ENCODE measurements at regions not wholly inside any gene's neighbourhood (a gene's known extent, or its start where the extent isn't known, plus 50 kb on each side); places are given as distances from the start of the nearest gene placed in this dataset.

GRCh38 chr2:223688094-223688835 is 86.1 kb upstream of the SCG2 start:
- Histone ChIP-seq H3K36me3 (replicated peaks; ENCODE audit: insufficient read depth, low read depth) (no peaks in the 10 kb centered on the region), H3K27me3 (no peaks in the 10 kb centered on the region), H3K9me2 (replicated peaks; ENCODE audit: insufficient read depth) (no peaks in the 10 kb centered on the region), H3K9me3 (ENCODE audit: low read depth) (no peaks in the 10 kb centered on the region), H2AFZ (no peak overlapping the region), H3K4me3 (no peak overlapping the region), H4K20me1 (ENCODE audit: insufficient read depth, poor library complexity, severe bottlenecking) (no peaks in the 10 kb centered on the region), H3K79me2 (no peaks in the 10 kb centered on the region), H3K27ac (no peak overlapping the region), H3K4me1 (ENCODE audit: insufficient read depth) (no peaks in the 10 kb centered on the region), H3K4me2 (no peak overlapping the region)
- DNase-seq (ENCODE audit: low spot score): peak; percentile 15
- no peak for TF ChIP-seq EZH2phosphoT487 (IDR thresholded peaks at IDR 0.05; ENCODE audit: low read depth, severe bottlenecking, unreplicated experiment)
- TF ChIP-seq, protein P1, sequence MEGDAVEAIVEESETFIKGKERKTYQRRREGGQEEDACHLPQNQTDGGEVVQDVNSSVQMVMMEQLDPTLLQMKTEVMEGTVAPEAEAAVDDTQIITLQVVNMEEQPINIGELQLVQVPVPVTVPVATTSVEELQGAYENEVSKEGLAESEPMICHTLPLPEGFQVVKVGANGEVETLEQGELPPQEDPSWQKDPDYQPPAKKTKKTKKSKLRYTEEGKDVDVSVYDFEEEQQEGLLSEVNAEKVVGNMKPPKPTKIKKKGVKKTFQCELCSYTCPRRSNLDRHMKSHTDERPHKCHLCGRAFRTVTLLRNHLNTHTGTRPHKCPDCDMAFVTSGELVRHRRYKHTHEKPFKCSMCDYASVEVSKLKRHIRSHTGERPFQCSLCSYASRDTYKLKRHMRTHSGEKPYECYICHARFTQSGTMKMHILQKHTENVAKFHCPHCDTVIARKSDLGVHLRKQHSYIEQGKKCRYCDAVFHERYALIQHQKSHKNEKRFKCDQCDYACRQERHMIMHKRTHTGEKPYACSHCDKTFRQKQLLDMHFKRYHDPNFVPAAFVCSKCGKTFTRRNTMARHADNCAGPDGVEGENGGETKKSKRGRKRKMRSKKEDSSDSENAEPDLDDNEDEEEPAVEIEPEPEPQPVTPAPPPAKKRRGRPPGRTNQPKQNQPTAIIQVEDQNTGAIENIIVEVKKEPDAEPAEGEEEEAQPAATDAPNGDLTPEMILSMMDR (IDR thresholded peaks at IDR 0.05; ENCODE audit: poor library complexity): no peak
- TF ChIP-seq EZH2 (IDR thresholded peaks at IDR 0.05; ENCODE audit: borderline replicate concordance): no peak
- WGBS (ENCODE audit: low lambda C conversion rate, missing lambda C conversion rate): 23% methylated on average over 4 of the region's 4 CpGs

- 57% methylated on average over 3 of the region's 3 CpGs for WGBS (ENCODE audit: low lambda C conversion rate, missing lambda C conversion rate)
- no peak overlapping the region for H3K4me2 ChIP-seq
- no peaks in the 10 kb centered on the region for H3K27me3 ChIP-seq
- H3K9me2 ChIP-seq (replicated peaks; ENCODE audit: insufficient read depth): no peaks in the 10 kb centered on the region
- no peak overlapping the region for H2AFZ ChIP-seq
- no peaks in the 10 kb centered on the region for H4K20me1 ChIP-seq (ENCODE audit: insufficient read depth, poor library complexity, severe bottlenecking)
- H3K9me3 ChIP-seq (ENCODE audit: low read depth): no peaks in the 10 kb centered on the region
- DNase-seq (ENCODE audit: low spot score): no peak
- H3K4me1 ChIP-seq (ENCODE audit: insufficient read depth): no peaks in the 10 kb centered on the region
- no peak overlapping the region for H3K4me3 ChIP-seq
- no peaks in the 10 kb centered on the region for H3K36me3 ChIP-seq (replicated peaks; ENCODE audit: insufficient read depth, low read depth)
- H3K27ac ChIP-seq: no peak overlapping the region
- H3K79me2 ChIP-seq: no peaks in the 10 kb centered on the region
- TF ChIP-seq, protein P1 (IDR thresholded peaks at IDR 0.05; ENCODE audit: poor library complexity): no peak
- TF ChIP-seq EZH2phosphoT487 (IDR thresholded peaks at IDR 0.05; ENCODE audit: low read depth, severe bottlenecking, unreplicated experiment) (no peak), EZH2 (IDR thresholded peaks at IDR 0.05; ENCODE audit: borderline replicate concordance) (no peak)
Measured at GRCh38 chr2:223681125-223681524, 79.0 kb upstream of the SCG2 start.

- no peaks in the 10 kb centered on the region for H3K9me2 ChIP-seq (replicated peaks; ENCODE audit: insufficient read depth)
- no peak overlapping the region for H3K4me3 ChIP-seq
- H3K36me3 ChIP-seq (replicated peaks; ENCODE audit: insufficient read depth, low read depth): no peaks in the 10 kb centered on the region
- H3K4me2 ChIP-seq: no peak overlapping the region
- no peak overlapping the region for H2AFZ ChIP-seq
- no peaks in the 10 kb centered on the region for H3K27me3 ChIP-seq
- no peak overlapping the region for H3K27ac ChIP-seq
- DNase-seq (ENCODE audit: low spot score): peak; percentile 31
- H3K79me2 ChIP-seq: no peaks in the 10 kb centered on the region
- TF ChIP-seq, protein P1 (IDR thresholded peaks at IDR 0.05; ENCODE audit: poor library complexity): peak; percentile 53
- no peak for TF ChIP-seq EZH2phosphoT487 (IDR thresholded peaks at IDR 0.05; ENCODE audit: low read depth, severe bottlenecking, unreplicated experiment)
- TF ChIP-seq EZH2 (IDR thresholded peaks at IDR 0.05; ENCODE audit: borderline replicate concordance): no peak
- H3K9me3 ChIP-seq (ENCODE audit: low read depth): no peaks in the 10 kb centered on the region
- H3K4me1 ChIP-seq (ENCODE audit: insufficient read depth): no peaks in the 10 kb centered on the region
- 77% methylated on average over 5 of the region's 5 CpGs for WGBS (ENCODE audit: low lambda C conversion rate, missing lambda C conversion rate)
- no peaks in the 10 kb centered on the region for H4K20me1 ChIP-seq (ENCODE audit: insufficient read depth, poor library complexity, severe bottlenecking)
Measured at GRCh38 chr2:223674998-223675609, 72.9 kb upstream of the SCG2 start.
